Breast epithelium (tissue), 3 donors: ENCODE measurements at regions not wholly inside any gene's neighbourhood (a gene's known extent, or its start where the extent isn't known, plus 50 kb on each side); places are given as distances from the start of the nearest gene placed in this dataset.

ENCODE experiments used
- CTCF ChIP-seq, 3 donors: fragments of 450-650 bp; IDR thresholded peaks; one replicate each; pipeline ENCODE4 v1.5.1; 2016 to 2017; ENCODE audit warnings: antibody characterized with exemption in 3 of 3, mild to moderate bottlenecking in 3 of 3, moderate library complexity in 3 of 3
- POLR2A ChIP-seq: fragments of 450-650 bp; IDR thresholded peaks from one replicate; pipeline ENCODE4 v1.6.1; 2016; ENCODE audit warnings: antibody characterized with exemption, mild to moderate bottlenecking, moderate library complexity
- POLR2AphosphoS5 ChIP-seq, 3 donors: sonication (generic); formaldehyde crosslinking; IDR thresholded peaks; one replicate each; pipeline ENCODE4 v1.6.1; 2017; ENCODE audit warnings: antibody characterized with exemption in 3 of 3

GRCh38 chr6:142011156-142011555 lies 121.6 kb upstream of the GJE1 start:
- TF ChIP-seq CTCF (IDR thresholded peaks at IDR 0.05) (no peak), POLR2A (no peak), POLR2AphosphoS5 (IDR thresholded peaks at IDR 0.05) (no peak)
